SK-N-SH treated with all-trans-retinoic acid at 6 μM for 48 hours (cell line): ENCODE measurements at regions not wholly inside any gene's neighbourhood (a gene's known extent, or its start where the extent isn't known, plus 50 kb on each side); places are given as distances from the start of the nearest gene placed in this dataset.

Experiments
- CSDC2 ChIP-seq: fragments of 250-450 bp; sonication (Bioruptor Pico); IDR thresholded peaks from 2 replicates; pipeline ENCODE4 v1.5.0; 2020; ENCODE audit warnings: mild to moderate bottlenecking, moderate library complexity
- POU6F1 ChIP-seq: fragments of 250-450 bp; sonication (Bioruptor Pico); IDR thresholded peaks from 2 replicates; pipeline ENCODE4 v1.8.0; 2021; ENCODE audit warnings: low read depth, mild to moderate bottlenecking, moderate library complexity, borderline replicate concordance
- PPARA ChIP-seq: fragments of 250-450 bp; sonication (Bioruptor Pico); IDR thresholded peaks from 2 replicates; pipeline ENCODE4 v1.5.0; 2020; ENCODE audit warnings: mild to moderate bottlenecking, borderline replicate concordance
- TOX ChIP-seq: fragments of 250-450 bp; sonication (Bioruptor Pico); IDR thresholded peaks from 2 replicates; pipeline ENCODE4 v1.8.0; 2021; ENCODE audit warnings: mild to moderate bottlenecking, moderate library complexity, borderline replicate concordance
- ZNF70 ChIP-seq: fragments of 450-650 bp; formaldehyde crosslinking; IDR thresholded peaks from 2 replicates; pipeline ENCODE4 v1.5.0; 2020; ENCODE audit warnings: mild to moderate bottlenecking, moderate library complexity
- TF ChIP-seq, protein P1 (sequence below): fragments of 250-450 bp; sonication (Bioruptor Pico); IDR thresholded peaks from 2 replicates; pipeline ENCODE4 v1.5.1; 2020; ENCODE audit warnings: low read depth, mild to moderate bottlenecking, moderate library complexity

GRCh38 chr9:78122631-78123030 is 91.0 kb upstream of the GNAQ start:
- no peak for TF ChIP-seq POU6F1 (CRISPR knock-in tag)
- TF ChIP-seq PPARA (CRISPR knock-in tag): no peak
- TF ChIP-seq, protein P1, sequence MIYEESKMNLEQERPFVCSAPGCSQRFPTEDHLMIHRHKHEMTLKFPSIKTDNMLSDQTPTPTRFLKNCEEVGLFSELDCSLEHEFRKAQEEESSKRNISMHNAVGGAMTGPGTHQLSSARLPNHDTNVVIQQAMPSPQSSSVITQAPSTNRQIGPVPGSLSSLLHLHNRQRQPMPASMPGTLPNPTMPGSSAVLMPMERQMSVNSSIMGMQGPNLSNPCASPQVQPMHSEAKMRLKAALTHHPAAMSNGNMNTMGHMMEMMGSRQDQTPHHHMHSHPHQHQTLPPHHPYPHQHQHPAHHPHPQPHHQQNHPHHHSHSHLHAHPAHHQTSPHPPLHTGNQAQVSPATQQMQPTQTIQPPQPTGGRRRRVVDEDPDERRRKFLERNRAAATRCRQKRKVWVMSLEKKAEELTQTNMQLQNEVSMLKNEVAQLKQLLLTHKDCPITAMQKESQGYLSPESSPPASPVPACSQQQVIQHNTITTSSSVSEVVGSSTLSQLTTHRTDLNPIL: no peak
- TF ChIP-seq ZNF70: no peak
- TF ChIP-seq TOX (CRISPR knock-in tag): no peak
- no peak for TF ChIP-seq CSDC2 (CRISPR knock-in tag)
